ENCODE measurements at regions not wholly inside any gene's neighbourhood (a gene's known extent, or its start where the extent isn't known, plus 50 kb on each side); places are given as distances from the start of the nearest gene placed in this dataset.

DNA sequence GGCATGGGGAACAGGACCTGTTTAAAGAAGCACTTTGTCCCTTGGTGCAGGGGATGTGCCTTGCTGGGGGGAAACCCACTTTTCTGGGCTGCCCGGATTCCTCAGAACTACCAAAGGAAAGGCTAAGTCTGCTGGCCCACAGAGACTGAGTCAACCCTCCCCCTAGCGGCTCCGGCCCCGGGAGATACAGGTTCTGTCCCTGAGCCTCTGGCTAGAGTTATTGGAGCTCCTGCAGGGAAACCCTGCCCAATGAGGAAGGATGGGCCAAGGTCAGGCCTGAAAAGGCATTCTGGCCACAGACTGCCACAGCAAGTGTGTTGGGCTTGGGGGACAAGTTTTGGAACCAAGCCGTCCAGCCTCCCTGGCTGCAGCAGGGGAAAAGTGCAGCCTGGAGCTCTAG lies 490.9 kb upstream of the ACTRT1 start:
- peaks cover 7% of the 10 kb centered on the region for H3K9me3 Mint-ChIP-seq
- no peaks in the 10 kb centered on the region for H3K36me3 Mint-ChIP-seq
- no peaks in the 10 kb centered on the region for H3K4me1 Mint-ChIP-seq (ENCODE audit: unreplicated experiment)
- DNase-seq (ENCODE audit: extremely low spot score, unreplicated experiment) = no peak
- TF ChIP-seq, protein P1, sequence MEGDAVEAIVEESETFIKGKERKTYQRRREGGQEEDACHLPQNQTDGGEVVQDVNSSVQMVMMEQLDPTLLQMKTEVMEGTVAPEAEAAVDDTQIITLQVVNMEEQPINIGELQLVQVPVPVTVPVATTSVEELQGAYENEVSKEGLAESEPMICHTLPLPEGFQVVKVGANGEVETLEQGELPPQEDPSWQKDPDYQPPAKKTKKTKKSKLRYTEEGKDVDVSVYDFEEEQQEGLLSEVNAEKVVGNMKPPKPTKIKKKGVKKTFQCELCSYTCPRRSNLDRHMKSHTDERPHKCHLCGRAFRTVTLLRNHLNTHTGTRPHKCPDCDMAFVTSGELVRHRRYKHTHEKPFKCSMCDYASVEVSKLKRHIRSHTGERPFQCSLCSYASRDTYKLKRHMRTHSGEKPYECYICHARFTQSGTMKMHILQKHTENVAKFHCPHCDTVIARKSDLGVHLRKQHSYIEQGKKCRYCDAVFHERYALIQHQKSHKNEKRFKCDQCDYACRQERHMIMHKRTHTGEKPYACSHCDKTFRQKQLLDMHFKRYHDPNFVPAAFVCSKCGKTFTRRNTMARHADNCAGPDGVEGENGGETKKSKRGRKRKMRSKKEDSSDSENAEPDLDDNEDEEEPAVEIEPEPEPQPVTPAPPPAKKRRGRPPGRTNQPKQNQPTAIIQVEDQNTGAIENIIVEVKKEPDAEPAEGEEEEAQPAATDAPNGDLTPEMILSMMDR (conservative IDR thresholded peaks at IDR 0.05) = no peak
- no peak overlapping the region for H3K27ac Mint-ChIP-seq
- H3K4me3 Mint-ChIP-seq = no peak overlapping the region
- H3K27me3 Mint-ChIP-seq = no peaks in the 10 kb centered on the region

DNA sequence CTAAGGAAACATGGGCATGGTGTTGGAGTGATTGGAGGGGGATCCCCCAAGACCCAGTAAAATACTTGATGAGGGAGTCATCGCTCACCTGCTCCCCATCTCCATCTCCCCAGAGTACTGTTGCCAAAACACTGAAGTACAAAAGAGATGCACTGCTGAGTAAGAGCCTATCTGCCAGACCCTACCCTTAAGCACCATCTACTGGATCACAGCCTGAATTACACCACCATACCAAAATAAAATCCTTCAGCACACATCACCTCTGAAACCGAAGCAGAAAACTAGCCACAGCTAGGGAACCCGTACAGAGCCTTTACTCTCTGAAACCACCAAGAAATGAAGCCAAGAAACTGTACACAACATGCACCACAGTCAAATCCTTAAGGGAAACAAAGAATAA lies 466.3 kb upstream of the ACTRT1 start:
- DNase-seq (ENCODE audit: extremely low spot score, unreplicated experiment) = no peak
- H3K9me3 Mint-ChIP-seq = no peaks in the 10 kb centered on the region
- no peaks in the 10 kb centered on the region for H3K36me3 Mint-ChIP-seq
- no peaks in the 10 kb centered on the region for H3K4me1 Mint-ChIP-seq (ENCODE audit: unreplicated experiment)
- H3K27ac Mint-ChIP-seq = no peak overlapping the region
- H3K27me3 Mint-ChIP-seq = no peaks in the 10 kb centered on the region
- no peak overlapping the region for H3K4me3 Mint-ChIP-seq
- TF ChIP-seq, protein P1 (conservative IDR thresholded peaks at IDR 0.05) = peak; percentile 69

DNA sequence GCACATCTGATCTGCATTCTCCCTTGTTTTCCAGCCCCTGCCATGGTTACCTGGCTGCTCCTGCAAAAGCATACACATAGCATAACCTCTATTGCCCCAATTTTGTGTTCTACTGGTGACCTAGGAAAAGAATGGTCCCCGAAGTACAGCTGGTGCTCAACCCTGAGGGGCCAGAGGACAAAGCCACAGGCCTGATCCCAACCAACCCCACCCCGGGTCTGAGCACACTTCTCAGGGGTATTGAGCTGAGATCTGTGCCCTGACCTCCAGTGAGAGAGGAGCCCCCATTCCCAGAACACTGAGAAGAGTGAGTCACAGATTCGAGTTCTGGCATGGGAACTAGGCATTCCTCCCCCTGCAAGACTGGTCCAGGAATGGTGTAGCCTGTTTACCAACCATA lies 465.5 kb upstream of the ACTRT1 start:
- Mint-ChIP-seq H3K27ac (no peak overlapping the region), H3K9me3 (no peaks in the 10 kb centered on the region), H3K36me3 (no peaks in the 10 kb centered on the region), H3K27me3 (no peaks in the 10 kb centered on the region), H3K4me3 (no peak overlapping the region), H3K4me1 (ENCODE audit: unreplicated experiment) (no peaks in the 10 kb centered on the region)
- DNase-seq (ENCODE audit: extremely low spot score, unreplicated experiment) = no peak
- TF ChIP-seq, protein P1 (conservative IDR thresholded peaks at IDR 0.05) = no peak

DNA sequence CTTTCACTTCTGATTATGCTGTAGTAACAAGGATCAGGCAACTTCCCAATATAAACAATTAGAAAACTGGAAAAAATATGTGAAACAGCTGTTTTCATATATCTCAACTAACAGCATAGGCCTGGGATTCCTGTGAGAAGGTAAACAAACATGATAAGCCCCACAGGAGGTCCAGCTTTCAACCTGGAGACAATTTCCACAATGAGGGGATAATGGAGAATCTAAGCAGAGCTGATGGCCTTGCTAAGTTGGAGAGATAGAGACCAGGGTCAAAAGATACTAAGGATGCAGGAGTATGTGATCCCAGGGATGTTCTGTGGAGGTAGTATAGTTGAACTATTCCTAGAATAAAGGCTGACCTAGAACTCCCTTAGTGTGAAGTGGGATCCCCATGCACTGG lies 452.3 kb upstream of the ACTRT1 start:
- Mint-ChIP-seq H3K4me3 (no peak overlapping the region), H3K9me3 (no peaks in the 10 kb centered on the region), H3K27me3 (no peaks in the 10 kb centered on the region), H3K4me1 (ENCODE audit: unreplicated experiment) (no peaks in the 10 kb centered on the region), H3K36me3 (no peaks in the 10 kb centered on the region), H3K27ac (no peak overlapping the region)
- DNase-seq (ENCODE audit: extremely low spot score, unreplicated experiment) = no peak
- TF ChIP-seq, protein P1 (conservative IDR thresholded peaks at IDR 0.05) = no peak

DNA sequence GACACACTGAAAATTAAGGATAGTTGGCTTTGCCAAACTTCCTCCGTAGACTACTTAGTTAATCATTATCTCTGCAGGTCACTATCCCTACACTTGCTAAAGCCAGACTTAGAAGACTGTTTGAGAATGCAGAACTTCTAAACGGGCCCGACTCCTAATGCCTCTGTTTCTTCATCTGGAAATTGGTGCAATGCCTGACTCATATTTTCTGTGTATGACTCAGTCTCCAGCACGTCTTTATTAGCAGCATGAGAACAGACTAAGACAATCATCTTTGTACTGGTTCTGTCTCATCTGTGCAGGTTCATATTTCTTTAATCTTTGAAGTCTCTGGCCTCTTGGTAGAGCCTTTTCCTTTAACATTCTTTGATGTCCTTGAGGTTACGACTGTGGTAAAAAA lies 411.9 kb upstream of the ACTRT1 start:
- Mint-ChIP-seq H3K27ac (no peak overlapping the region), H3K27me3 (no peaks in the 10 kb centered on the region), H3K4me1 (ENCODE audit: unreplicated experiment) (no peaks in the 10 kb centered on the region), H3K9me3 (peaks cover 3% of the 10 kb centered on the region), H3K36me3 (no peaks in the 10 kb centered on the region), H3K4me3 (no peak overlapping the region)
- no peak for DNase-seq (ENCODE audit: extremely low spot score, unreplicated experiment)
- TF ChIP-seq, protein P1 (conservative IDR thresholded peaks at IDR 0.05) = no peak

DNA sequence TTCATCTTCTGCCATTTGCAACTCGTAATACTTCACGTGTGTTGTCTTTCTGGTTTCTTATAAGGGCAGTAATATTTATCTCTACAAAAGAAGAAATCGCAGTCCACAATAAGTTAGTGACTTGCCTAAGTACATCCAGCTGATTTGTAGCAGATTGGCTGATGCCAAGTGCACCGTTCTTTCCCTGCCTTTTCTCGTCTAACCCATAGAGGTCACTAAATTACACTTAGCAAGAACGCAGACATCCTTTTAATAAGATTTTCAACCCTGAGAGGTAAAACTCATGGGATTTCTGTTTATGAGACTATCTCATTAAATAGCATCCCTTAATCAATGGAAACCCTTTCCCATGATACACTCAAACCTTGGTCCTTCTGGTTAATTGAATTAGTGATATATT lies 408.6 kb upstream of the ACTRT1 start:
- H3K36me3 Mint-ChIP-seq = no peaks in the 10 kb centered on the region
- DNase-seq (ENCODE audit: extremely low spot score, unreplicated experiment) = no peak
- H3K27ac Mint-ChIP-seq = no peak overlapping the region
- H3K4me1 Mint-ChIP-seq (ENCODE audit: unreplicated experiment) = no peaks in the 10 kb centered on the region
- TF ChIP-seq, protein P1 (conservative IDR thresholded peaks at IDR 0.05) = peak; percentile 62
- no peak overlapping the region for H3K4me3 Mint-ChIP-seq
- H3K27me3 Mint-ChIP-seq = no peaks in the 10 kb centered on the region
- H3K9me3 Mint-ChIP-seq = peaks cover 3% of the 10 kb centered on the region

All from type B pancreatic cell (in vitro differentiated cells).